CD8-positive, alpha-beta memory T cell (primary cell): ENCODE measurements at regions not wholly inside any gene's neighbourhood (a gene's known extent, or its start where the extent isn't known, plus 50 kb on each side); places are given as distances from the start of the nearest gene placed in this dataset.

Experiments
- CTCF ChIA-PET: fragments of 350-600 bp; sonication (Branson Sonifier 250); formaldehyde crosslinking; loops from one replicate; lab custom pipeline; 2021; ENCODE audit warnings: antibody characterized with exemption; lab: Charles Lee
- POLR2A ChIA-PET: fragments of 350-600 bp; sonication (Branson Sonifier 250); formaldehyde crosslinking; loops from one replicate; lab custom pipeline; 2021; ENCODE audit warnings: antibody characterized with exemption; lab: Charles Lee
- DNase-seq, 5 donors: peaks; one replicate each; pipeline versions ENCODE4 v3.0.0 to v3.0.0-alpha.2; 2020 to 2022; ENCODE audit warnings: mixed read lengths in 1 of 5
- H3K27ac ChIP-seq: one replicate; pipeline ENCODE4 v1.7.0; 2013; ENCODE audit warnings: low read depth, mild to moderate bottlenecking, low read length, moderate library complexity
- H3K27me3 ChIP-seq: 2 replicates; pipeline ENCODE4 v1.7.0; 2013; ENCODE audit warnings: low read length, mild to moderate bottlenecking; ENCODE audit not compliant: insufficient read depth, poor library complexity, severe bottlenecking
- H3K36me3 ChIP-seq: 2 replicates; pipeline ENCODE4 v1.7.0; 2013; ENCODE audit warnings: mild to moderate bottlenecking, low read length, moderate library complexity; ENCODE audit not compliant: insufficient read depth
- H3K4me1 ChIP-seq: 2 replicates; pipeline ENCODE4 v1.7.0; 2013; ENCODE audit warnings: mild to moderate bottlenecking, low read length, moderate library complexity; ENCODE audit not compliant: insufficient read depth
- H3K4me3 ChIP-seq: 2 replicates; pipeline ENCODE4 v1.7.0; 2013; ENCODE audit warnings: mild to moderate bottlenecking, low read length
- H3K9me3 ChIP-seq: 2 replicates; pipeline ENCODE4 v1.7.0; 2013; ENCODE audit warnings: mild to moderate bottlenecking, low read length
- H3K27ac Mint-ChIP-seq, 8 donors: one replicate each; pipeline ENCODE4 v1.8.0; 2020 to 2021; ENCODE audit warnings: mixed read lengths in 8 of 8, mild to moderate bottlenecking in 6 of 8, inconsistent platforms in 3 of 8, moderate library complexity in 3 of 8
- H3K27me3 Mint-ChIP-seq, 2 donors: one replicate each; pipeline ENCODE4 v1.8.0; 2020 to 2021; ENCODE audit warnings: mixed read lengths in 2 of 2, mild to moderate bottlenecking in 1 of 2, moderate library complexity in 1 of 2
- H3K36me3 Mint-ChIP-seq, 3 donors: one replicate each; pipeline ENCODE4 v1.8.0; 2020 to 2021; ENCODE audit warnings: mixed read lengths in 3 of 3, inconsistent platforms in 1 of 3, mild to moderate bottlenecking in 1 of 3
- H3K4me1 Mint-ChIP-seq, 3 donors: one replicate each; pipeline ENCODE4 v1.8.0; 2020 to 2021; ENCODE audit warnings: mixed read lengths in 3 of 3, inconsistent platforms in 1 of 3, mild to moderate bottlenecking in 1 of 3
- H3K4me3 Mint-ChIP-seq, 7 donors: one replicate each; pipeline ENCODE4 v1.8.0; 2020 to 2021; ENCODE audit warnings: mixed read lengths in 7 of 7, mild to moderate bottlenecking in 6 of 7, moderate library complexity in 4 of 7, inconsistent platforms in 2 of 7
- H3K9me3 Mint-ChIP-seq, 5 donors: one replicate each; pipeline ENCODE4 v1.8.0; 2020 to 2022; ENCODE audit warnings: mixed read lengths in 5 of 5, mild to moderate bottlenecking in 3 of 5, moderate library complexity in 2 of 5, inconsistent platforms in 1 of 5

DNA sequence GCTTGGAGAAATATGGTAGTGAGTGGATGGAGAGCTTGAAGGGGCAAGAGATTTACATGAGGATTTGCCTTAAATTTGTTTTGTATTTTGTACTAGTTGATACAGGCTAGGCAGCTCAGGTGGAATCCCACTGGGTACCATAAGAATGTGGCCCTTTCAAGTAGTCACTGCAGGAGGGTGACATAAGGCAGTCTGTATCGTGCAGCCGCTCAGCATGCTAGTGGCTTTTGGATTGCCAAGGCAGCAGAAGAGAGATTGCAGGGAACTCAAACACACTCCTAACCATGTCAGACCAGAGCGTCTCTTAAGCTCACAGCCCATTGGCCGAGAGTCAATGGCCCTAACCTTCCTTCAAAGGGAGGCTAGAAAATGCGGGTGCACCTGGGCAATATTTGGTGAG, 420.0 kb downstream of the ADGRL2 start:
- CTCF ChIA-PET: no interaction called here
- Mint-ChIP-seq H3K4me1 (no peaks in the 10 kb centered on the region), H3K9me3 (peaks cover 3 to 19% (median 15%) of the 10 kb centered on the region in 5 donors), H3K36me3 (no peaks in the 10 kb centered on the region), H3K27ac (no peak overlapping the region), H3K27me3 (no peaks in the 10 kb centered on the region), H3K4me3 (no peak overlapping the region)
- no peaks in the 10 kb centered on the region for H3K36me3 ChIP-seq
- H3K27me3 ChIP-seq: no peaks in the 10 kb centered on the region
- no peak overlapping the region for H3K27ac ChIP-seq
- no peak overlapping the region for H3K4me3 ChIP-seq
- H3K9me3 ChIP-seq: no peaks in the 10 kb centered on the region
- POLR2A ChIA-PET: no interaction called here
- no peaks in the 10 kb centered on the region for H3K4me1 ChIP-seq
- DNase-seq: no peak

- no peaks in the 10 kb centered on the region for H3K36me3 ChIP-seq
- H3K4me3 Mint-ChIP-seq: no peak overlapping the region
- H3K27me3 ChIP-seq: no peaks in the 10 kb centered on the region
- no peaks in the 10 kb centered on the region for H3K9me3 ChIP-seq
- ChIA-PET POLR2A (no interaction called here), CTCF (interaction anchor here (1.0 kb wide), 1 partner anchor 8 kb away, joined by 3 read pairs; no protein-coding TSS in a partner anchor)
- no peak overlapping the region for H3K27ac ChIP-seq
- no peak for DNase-seq
- peaks cover 3 to 25% (median 19%) of the 10 kb centered on the region in 5 donors for H3K9me3 Mint-ChIP-seq
- no peaks in the 10 kb centered on the region for H3K4me1 Mint-ChIP-seq
- H3K27ac Mint-ChIP-seq: no peak overlapping the region
- no peaks in the 10 kb centered on the region for H3K4me1 ChIP-seq
- H3K4me3 ChIP-seq: no peak overlapping the region
- H3K27me3 Mint-ChIP-seq: no peaks in the 10 kb centered on the region
- H3K36me3 Mint-ChIP-seq: no peaks in the 10 kb centered on the region
These were observed 419.1 kb downstream of the ADGRL2 start for GRCh38 chr1:82219841-82220240.

DNA sequence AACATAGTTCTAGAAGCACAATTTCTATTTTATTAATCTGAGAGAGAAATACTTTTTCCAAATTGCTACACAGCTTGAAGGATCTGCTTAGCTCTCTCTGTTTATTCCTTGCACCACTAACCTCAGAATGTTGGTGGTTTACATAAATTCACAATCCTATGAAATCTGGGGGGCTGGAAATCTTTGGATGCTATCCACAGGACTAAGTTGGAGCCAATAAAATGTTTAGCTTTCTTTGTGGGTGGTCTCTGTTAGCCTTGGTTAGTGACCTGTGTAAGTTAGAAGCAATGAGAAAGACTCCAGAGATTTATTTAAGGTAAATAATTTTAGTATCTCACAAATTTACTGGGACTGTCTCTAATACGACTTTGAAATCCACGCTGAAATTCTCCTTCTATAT, 418.1 kb downstream of the ADGRL2 start:
- no peaks in the 10 kb centered on the region for H3K36me3 Mint-ChIP-seq

GRCh38 chr1:82215853-82216175, 415.1 kb downstream of the ADGRL2 start:
- DNase-seq: no peak
- H3K27ac Mint-ChIP-seq: no peak overlapping the region
- Histone ChIP-seq H3K4me1 (no peaks in the 10 kb centered on the region), H3K27me3 (no peaks in the 10 kb centered on the region), H3K9me3 (no peaks in the 10 kb centered on the region), H3K27ac (no peak overlapping the region), H3K4me3 (no peak overlapping the region), H3K36me3 (no peaks in the 10 kb centered on the region)
- no peaks in the 10 kb centered on the region for H3K36me3 Mint-ChIP-seq
- ChIA-PET CTCF (no interaction called here), POLR2A (no interaction called here)
- H3K27me3 Mint-ChIP-seq: no peaks in the 10 kb centered on the region
- H3K9me3 Mint-ChIP-seq: peaks cover 0 to 21% (median 13%) of the 10 kb centered on the region in 5 donors
- no peak overlapping the region for H3K4me3 Mint-ChIP-seq
- no peaks in the 10 kb centered on the region for H3K4me1 Mint-ChIP-seq

More for the DNA sequence above, 418.1 kb downstream of the ADGRL2 start:
- POLR2A ChIA-PET: no interaction called here
- no peaks in the 10 kb centered on the region for H3K4me1 Mint-ChIP-seq
- Histone ChIP-seq H3K27me3 (no peaks in the 10 kb centered on the region), H3K4me1 (no peaks in the 10 kb centered on the region), H3K9me3 (no peaks in the 10 kb centered on the region), H3K36me3 (no peaks in the 10 kb centered on the region), H3K4me3 (no peak overlapping the region), H3K27ac (no peak overlapping the region)
- H3K27me3 Mint-ChIP-seq: no peaks in the 10 kb centered on the region
- H3K4me3 Mint-ChIP-seq: no peak overlapping the region
- H3K27ac Mint-ChIP-seq: no peak overlapping the region
- CTCF ChIA-PET: interaction anchor here (1.0 kb wide), 1 partner anchor 9 kb away, joined by 3 read pairs; no protein-coding TSS in a partner anchor
- H3K9me3 Mint-ChIP-seq: peaks cover 3 to 25% (median 17%) of the 10 kb centered on the region in 5 donors
- no peak for DNase-seq

- H3K4me3 Mint-ChIP-seq: no peak overlapping the region
- H3K27ac ChIP-seq: no peak overlapping the region
- no peak overlapping the region for H3K4me3 ChIP-seq
- no peaks in the 10 kb centered on the region for H3K27me3 Mint-ChIP-seq
- DNase-seq: no peak
- POLR2A ChIA-PET: no interaction called here
- no peaks in the 10 kb centered on the region for H3K36me3 ChIP-seq
- H3K9me3 ChIP-seq: no peaks in the 10 kb centered on the region
- H3K36me3 Mint-ChIP-seq: no peaks in the 10 kb centered on the region
- H3K27ac Mint-ChIP-seq: no peak overlapping the region
- no peaks in the 10 kb centered on the region for H3K4me1 ChIP-seq
- H3K4me1 Mint-ChIP-seq: no peaks in the 10 kb centered on the region
- CTCF ChIA-PET: no interaction called here
- H3K27me3 ChIP-seq: no peaks in the 10 kb centered on the region
- H3K9me3 Mint-ChIP-seq: peaks cover 0 to 21% (median 10%) of the 10 kb centered on the region in 5 donors
These were observed 414.5 kb downstream of the ADGRL2 start for GRCh38 chr1:82215056-82215852.

- CTCF ChIA-PET: no interaction called here
- no peak for DNase-seq
- Mint-ChIP-seq H3K4me1 (no peaks in the 10 kb centered on the region), H3K27ac (no peak overlapping the region), H3K4me3 (no peak overlapping the region), H3K27me3 (no peaks in the 10 kb centered on the region), H3K36me3 (no peaks in the 10 kb centered on the region), H3K9me3 (peaks cover 0 to 21% (median 10%) of the 10 kb centered on the region in 5 donors)
- no peak overlapping the region for H3K4me3 ChIP-seq
- H3K27me3 ChIP-seq: no peaks in the 10 kb centered on the region
- H3K9me3 ChIP-seq: no peaks in the 10 kb centered on the region
- H3K4me1 ChIP-seq: no peaks in the 10 kb centered on the region
- H3K27ac ChIP-seq: no peak overlapping the region
- POLR2A ChIA-PET: no interaction called here
- no peaks in the 10 kb centered on the region for H3K36me3 ChIP-seq
These were observed 413.9 kb downstream of the ADGRL2 start for GRCh38 chr1:82214606-82215005.

GRCh38 chr1:82197606-82198005, 396.9 kb downstream of the ADGRL2 start:
- Mint-ChIP-seq H3K9me3 (peaks cover 0 to 18% (median 0%) of the 10 kb centered on the region in 5 donors), H3K36me3 (no peaks in the 10 kb centered on the region), H3K27me3 (no peaks in the 10 kb centered on the region), H3K27ac (no peak overlapping the region), H3K4me3 (no peak overlapping the region), H3K4me1 (no peaks in the 10 kb centered on the region)
- Histone ChIP-seq H3K4me3 (no peak overlapping the region), H3K36me3 (no peaks in the 10 kb centered on the region), H3K9me3 (no peaks in the 10 kb centered on the region), H3K4me1 (no peaks in the 10 kb centered on the region), H3K27me3 (no peaks in the 10 kb centered on the region), H3K27ac (no peak overlapping the region)
- DNase-seq: no peak
- POLR2A ChIA-PET: no interaction called here
- CTCF ChIA-PET: no interaction called here

DNA sequence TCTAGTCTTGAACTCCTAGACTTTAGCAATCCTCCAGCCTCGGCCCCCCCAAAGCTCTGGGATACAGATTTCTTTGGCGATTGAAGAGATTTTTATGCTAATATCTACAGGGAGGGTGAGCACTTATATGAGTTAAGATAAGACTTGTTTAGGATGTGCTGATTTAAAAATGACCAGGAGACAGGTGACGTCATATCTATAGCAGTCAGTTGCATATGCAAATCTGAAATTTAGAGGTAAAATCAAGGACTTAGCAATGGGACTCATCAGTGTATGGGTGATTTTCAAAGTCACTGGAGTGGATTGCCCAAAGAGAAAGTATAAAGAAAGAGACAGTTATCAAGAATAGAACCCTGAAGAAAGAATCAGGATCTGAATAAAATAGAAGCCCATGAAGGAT, 394.5 kb downstream of the ADGRL2 start:
- Histone ChIP-seq H3K9me3 (no peaks in the 10 kb centered on the region), H3K4me3 (no peak overlapping the region), H3K36me3 (no peaks in the 10 kb centered on the region), H3K27me3 (no peaks in the 10 kb centered on the region), H3K4me1 (no peaks in the 10 kb centered on the region), H3K27ac (no peak overlapping the region)
- DNase-seq: no peak
- Mint-ChIP-seq H3K36me3 (no peaks in the 10 kb centered on the region), H3K27me3 (no peaks in the 10 kb centered on the region), H3K27ac (no peak overlapping the region), H3K4me3 (no peak overlapping the region), H3K4me1 (no peaks in the 10 kb centered on the region), H3K9me3 (peaks cover 0 to 10% (median 0%) of the 10 kb centered on the region in 5 donors)
- POLR2A ChIA-PET: no interaction called here
- CTCF ChIA-PET: no interaction called here
